Eye (tissue), 1 donor: ENCODE measurements at regions not wholly inside any gene's neighbourhood (a gene's known extent, or its start where the extent isn't known, plus 50 kb on each side); places are given as distances from the start of the nearest gene placed in this dataset.
"Not testable (repeated sequence)": the region's sequence is repeated elsewhere in the genome, so short reads cannot be mapped to it uniquely, and the experiment has no call there.

Experiments used
- DNase-seq: peaks from one replicate; pipeline ENCODE4 v3.0.0-alpha.2; 2015

DNA sequence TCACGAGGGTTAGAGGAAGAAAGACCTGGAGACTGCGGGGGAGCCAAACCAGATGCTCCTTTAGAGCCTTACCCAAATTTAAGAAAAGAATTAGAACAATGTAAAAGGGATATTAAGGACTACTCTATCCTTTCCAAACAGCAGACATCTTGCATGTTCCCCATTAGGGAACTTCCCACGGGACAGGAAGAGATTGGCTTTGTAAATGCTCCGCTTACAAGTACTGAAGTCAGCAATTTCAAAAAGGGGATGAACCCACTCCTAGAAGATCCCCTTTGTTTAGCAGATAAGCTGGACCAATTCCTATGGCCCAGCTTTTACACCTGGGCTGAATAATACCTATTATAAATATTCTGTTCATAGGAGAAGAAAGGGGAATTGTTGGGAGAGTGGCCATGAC, 74.2 kb downstream of the APOBEC1 start:
- DNase-seq = no peak

DNA sequence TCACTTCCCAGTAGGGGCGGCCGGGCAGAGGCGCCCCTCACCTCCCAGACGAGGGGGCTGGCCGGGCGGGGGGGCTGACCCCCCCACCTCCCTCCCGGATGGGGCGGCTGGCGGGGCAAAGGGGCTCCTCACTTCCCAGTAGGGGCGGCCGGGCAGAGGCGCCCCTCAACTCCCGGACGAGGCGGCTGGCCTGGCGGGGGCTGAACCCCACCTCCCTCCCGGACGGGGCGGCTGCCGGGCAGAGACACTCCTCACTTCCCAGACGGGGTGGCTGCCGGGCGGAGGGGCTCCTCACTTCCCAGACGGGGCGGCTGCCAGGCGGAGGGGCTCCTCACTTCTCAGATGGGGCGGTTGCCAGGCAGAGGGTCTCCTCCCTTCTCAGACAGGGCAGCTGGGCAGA, 75.6 kb downstream of the APOBEC1 start:
- DNase-seq = not testable (repeated sequence)

DNA sequence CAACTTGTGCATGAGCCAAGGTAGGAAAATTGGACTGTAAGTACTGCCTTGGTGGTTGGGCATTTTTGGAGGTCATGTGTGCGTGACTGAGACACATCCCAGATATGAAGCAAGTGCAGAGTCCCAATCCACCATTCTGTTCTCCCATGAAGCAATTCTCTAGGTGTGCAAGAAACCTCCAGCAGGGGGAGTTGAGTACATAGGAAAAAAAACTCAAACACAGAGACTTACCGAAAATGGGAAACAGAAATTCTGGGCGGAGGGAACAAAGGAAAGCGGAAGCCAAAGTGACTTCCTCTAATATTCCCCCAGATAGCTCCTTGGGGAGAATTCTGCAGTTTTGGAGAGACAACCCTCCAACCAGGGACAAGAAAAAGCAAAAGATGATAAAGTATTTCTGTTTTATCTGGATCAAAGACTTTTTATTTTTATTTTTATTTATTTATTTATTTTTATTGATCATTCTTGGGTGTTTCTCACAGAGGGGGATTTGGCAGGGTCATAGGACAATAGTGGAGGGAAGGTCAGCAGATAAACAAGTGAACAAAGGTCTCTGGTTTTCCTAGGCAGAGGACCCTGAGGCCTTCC, 76.9 kb downstream of the APOBEC1 start:
- DNase-seq = peak; percentile 16

DNA sequence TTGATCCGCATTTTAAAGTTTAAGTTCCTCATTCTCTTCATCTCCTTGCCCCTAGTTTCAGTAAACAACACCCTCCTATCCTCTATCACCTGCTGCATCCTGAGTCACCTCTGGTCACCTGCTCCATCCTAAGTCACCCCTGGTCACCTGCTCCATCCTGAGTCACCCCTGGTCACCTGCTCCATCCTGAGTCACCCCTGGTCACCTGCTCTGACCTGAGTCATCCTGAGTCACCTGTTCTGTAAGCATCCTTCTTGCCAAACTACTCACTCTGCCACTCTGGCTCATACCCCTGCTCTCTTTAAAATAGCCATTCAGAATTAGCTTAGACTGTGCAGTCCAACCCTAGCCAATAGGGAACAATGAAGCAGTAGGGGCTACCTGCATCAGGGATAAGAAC, 80.6 kb upstream of the CD163 start:
- DNase-seq = not testable (repeated sequence)

DNA sequence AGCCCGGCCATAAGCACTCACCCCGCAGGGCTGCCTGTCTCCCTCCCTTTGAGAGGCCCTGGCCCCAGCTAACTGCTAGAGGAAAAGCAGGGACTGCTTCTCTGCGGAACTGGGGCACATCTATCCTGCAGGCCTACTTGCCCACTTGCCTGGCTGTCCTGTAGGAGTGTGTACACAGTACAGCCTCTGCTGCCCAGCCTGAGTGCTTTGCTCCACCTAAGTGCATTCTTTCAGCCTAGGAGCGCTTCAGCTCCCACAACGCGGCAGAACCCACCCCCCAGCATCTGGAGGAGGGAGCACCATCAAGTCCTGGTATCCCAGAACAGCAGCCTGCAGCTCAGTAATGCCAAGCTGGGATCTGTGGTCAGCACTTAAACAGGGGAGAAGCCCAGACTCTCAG, 79.9 kb upstream of the CD163 start:
- no peak for DNase-seq

DNA sequence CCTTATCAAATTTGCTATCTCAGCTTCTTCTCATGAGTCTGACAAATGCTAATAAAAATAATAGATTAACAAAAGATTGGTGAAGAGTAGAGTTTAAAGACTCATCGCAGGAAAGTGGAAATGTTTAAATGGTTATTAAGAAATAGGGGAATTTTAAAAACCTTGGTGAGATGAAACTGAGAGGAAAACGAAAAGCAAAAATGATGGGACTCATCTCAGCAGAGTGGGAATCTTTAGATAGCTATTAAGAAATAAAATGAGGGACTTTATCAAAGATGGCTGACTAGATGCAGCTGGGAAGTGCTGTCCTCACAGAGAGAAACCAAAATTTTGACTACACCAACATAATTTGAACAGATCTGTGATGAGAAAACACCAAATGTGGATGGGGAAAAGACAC, 79.2 kb upstream of the CD163 start:
- DNase-seq = no peak

DNA sequence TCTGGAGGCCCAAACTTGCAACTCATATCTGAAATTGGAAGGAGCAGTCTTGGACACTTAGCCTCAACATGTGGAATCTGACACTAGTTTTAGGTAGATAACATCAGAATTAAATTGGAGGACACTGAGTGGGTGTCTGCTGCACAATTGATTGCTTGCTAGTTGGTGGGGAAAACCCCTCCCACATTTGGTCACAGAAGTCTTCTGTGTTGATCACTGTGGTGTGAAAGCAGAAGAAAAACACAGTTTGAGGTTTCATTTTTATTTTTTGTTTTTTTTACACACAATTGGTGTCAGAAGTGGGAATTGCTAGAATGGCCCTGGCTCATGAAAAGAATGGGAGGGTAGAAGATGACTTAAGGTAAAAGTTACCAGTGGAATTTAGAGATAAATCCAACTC, 78.0 kb upstream of the CD163 start:
- no peak for DNase-seq

DNA sequence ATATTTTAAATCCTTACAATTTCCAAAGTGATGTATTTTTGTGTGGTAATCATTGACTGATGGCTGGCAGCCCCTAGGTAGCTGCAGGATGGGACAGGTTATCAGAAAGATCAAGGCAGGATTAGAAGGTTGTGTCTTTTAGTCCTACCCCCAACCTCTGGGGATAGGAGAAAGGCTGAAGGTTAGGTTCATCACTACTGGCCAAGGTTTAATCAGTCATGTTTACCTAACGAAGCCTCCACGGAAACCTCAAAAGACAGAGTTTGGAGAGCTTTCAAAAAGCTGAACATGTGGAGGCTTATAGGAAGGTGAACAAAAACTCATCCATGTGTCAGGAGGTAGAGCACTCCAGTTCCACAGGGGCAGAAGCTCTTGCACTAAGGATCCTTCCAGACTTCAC, 77.5 kb upstream of the CD163 start:
- no peak for DNase-seq

DNA sequence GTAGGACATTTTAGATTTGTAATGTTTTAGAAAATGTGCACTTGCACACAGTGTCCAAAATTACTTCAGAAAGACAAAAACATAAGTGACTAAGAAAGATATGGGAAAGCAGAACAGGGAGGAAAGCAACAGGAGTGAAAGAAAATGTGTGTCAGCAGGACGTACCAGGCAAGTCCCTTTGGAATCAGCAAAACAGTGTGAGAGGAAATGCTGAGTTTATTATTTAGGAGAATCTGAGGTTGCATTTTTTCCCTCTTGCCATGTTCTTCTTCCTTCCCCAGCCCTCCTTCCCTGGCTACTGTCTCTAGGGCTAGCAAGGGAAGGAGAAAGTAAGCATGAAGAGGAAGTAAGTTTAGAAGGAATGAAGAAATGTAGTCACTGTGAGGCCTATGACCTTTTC, 67.7 kb upstream of the CD163 start:
- DNase-seq = no peak

DNA sequence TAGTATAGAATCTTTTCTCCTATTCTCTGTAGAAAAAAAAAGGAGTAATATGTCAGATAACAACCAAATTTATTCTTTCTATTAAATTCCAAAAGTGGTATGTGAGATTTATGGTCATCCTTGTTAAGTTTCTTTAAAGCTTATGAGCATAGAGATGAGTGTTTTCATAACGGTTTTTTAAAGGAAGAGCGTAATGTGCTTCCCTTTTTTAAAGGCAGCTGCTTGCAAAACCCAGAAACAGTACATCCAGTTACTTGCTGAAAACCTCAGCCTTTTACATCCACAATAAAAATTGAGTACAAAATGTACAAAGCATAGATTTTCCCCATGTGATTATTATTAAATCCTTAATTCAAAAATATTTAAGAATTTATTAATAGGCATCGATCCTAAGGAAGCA, 53.6 kb upstream of the CD163 start:
- no peak for DNase-seq

DNA sequence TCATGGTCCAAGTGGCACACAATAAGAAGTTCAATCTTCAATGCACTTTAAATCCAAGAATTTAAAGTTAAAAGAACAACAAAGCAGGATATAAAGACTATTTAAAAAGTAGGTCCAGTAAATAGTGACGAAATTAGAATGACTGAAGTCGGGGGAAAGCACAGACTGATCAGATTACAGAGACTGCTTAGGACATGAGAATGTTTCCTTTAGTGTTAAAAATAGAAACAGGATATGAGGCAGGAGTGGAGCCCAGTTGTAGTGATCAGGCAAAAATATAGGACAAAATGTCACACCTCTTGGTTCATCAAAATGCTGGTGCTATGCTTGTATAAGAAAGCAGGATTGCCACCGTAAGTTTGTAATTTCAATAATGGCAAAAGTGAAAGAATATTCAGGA, 52.2 kb upstream of the CD163 start:
- DNase-seq = peak; percentile 4

DNA sequence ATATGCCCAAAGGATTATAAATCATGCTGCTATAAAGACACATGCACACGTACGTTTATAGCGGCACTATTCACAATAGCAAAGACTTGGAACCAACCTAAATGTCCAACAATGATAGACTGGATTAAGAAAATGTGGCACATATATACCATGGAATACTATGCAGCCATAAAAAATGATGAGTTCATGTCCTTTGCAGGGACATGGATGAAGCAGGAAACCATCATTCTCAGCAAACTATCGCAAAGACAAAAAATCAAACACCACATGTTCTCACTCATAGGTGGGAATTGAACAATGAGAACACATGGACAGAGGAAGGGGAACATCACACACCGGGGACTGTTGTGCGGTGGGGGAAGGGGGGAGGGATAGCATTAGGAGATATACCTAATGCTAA, 51.3 kb upstream of the CD163 start:
- not testable (repeated sequence) for DNase-seq
